Choroid plexus epithelial cell (primary cell): ENCODE measurements at regions not wholly inside any gene's neighbourhood (a gene's known extent, or its start where the extent isn't known, plus 50 kb on each side); places are given as distances from the start of the nearest gene placed in this dataset.

Source experiments
- DNase-seq: peaks from one replicate; pipeline ENCODE4 v3.0.0-alpha.2; 2010; ENCODE audit warnings: low read depth
- H3K4me3 ChIP-seq: 2 replicates; pipeline ENCODE4 v1.5.1; 2011; ENCODE audit warnings: low read depth, mild to moderate bottlenecking, control low read depth, low read length, moderate library complexity
- TF ChIP-seq, protein P1 (sequence below): conservative IDR thresholded peaks from 2 replicates; pipeline ENCODE4 v1.5.1; 2011; ENCODE audit warnings: low read depth, mild to moderate bottlenecking, control low read depth, inconsistent platforms, low read length, moderate library complexity

DNA sequence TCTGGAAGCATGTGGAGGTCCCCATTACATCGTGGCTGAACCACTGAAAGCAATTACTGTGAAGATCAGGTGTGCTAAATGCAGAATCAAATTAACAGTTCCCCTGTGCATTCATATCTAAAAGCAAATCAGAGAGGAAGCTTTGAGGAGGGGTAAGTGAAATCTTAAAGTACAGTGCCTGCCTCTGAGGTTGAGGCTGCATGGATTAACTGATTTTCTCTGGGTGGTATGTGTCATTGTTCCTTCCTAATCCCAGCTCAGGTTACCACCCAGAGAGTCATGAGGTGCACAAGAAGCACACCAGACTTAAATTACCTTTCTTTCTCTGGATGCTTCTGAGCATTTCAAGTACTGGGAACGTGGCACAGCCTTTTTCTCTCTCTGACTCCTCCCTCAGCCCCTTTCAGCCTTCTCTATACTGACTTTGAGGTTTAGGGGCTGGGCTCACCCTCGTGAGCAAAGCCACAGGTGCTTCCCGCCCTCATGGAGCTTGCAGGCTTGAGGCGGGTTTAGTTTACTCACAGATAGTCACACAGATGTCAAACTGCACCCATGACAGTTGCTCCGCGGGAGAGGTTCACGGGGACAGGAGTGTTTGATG, 237.6 kb upstream of the CRY1 start:
- TF ChIP-seq, protein P1, sequence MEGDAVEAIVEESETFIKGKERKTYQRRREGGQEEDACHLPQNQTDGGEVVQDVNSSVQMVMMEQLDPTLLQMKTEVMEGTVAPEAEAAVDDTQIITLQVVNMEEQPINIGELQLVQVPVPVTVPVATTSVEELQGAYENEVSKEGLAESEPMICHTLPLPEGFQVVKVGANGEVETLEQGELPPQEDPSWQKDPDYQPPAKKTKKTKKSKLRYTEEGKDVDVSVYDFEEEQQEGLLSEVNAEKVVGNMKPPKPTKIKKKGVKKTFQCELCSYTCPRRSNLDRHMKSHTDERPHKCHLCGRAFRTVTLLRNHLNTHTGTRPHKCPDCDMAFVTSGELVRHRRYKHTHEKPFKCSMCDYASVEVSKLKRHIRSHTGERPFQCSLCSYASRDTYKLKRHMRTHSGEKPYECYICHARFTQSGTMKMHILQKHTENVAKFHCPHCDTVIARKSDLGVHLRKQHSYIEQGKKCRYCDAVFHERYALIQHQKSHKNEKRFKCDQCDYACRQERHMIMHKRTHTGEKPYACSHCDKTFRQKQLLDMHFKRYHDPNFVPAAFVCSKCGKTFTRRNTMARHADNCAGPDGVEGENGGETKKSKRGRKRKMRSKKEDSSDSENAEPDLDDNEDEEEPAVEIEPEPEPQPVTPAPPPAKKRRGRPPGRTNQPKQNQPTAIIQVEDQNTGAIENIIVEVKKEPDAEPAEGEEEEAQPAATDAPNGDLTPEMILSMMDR: no peak
- no peak for DNase-seq

DNA sequence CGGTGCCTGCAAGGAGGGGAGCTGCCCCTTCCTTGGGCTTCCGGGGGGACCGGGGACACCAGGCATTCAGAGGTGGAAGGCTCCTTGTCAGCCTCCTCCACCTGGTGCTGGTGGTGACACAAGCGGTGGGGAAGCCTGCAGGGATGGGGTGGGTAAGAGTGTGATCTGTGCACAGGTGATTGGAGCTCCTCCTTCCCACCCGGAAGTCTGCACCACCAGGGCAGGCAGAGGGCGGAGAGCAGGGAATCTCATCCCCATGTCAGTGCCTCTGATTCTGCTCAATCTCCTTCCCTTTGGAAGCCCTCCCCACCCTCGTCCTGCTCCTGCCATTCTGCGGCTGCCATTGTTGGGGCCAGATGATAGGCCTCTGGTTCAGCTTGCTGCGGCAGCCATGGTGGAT, 238.1 kb upstream of the CRY1 start:
- no peak overlapping the region for H3K4me3 ChIP-seq
- TF ChIP-seq, protein P1: no peak
- no peak for DNase-seq

More for the DNA sequence above, 237.6 kb upstream of the CRY1 start:
- H3K4me3 ChIP-seq: no peak overlapping the region

DNA sequence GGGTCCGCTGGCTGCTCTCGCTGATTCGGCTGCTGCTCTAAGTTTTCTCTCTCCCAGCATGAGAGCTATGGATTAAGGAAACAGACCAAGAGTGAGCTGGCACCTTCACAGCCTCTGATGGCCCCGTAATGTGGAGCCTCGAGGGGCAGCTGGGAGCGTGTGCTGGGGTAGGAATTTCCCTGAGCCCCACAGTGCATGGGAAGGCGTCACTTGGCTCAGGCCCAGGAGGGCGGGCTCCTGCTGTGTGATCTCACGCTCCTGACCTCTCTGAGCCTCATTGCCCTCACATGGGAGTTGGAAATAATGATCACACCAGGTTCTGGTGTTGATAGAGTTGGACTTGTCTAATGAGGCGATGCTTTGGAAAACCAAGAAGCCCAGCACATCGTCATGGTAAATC, 238.6 kb upstream of the CRY1 start:
- H3K4me3 ChIP-seq: no peak overlapping the region
- TF ChIP-seq, protein P1: no peak
- DNase-seq: no peak

DNA sequence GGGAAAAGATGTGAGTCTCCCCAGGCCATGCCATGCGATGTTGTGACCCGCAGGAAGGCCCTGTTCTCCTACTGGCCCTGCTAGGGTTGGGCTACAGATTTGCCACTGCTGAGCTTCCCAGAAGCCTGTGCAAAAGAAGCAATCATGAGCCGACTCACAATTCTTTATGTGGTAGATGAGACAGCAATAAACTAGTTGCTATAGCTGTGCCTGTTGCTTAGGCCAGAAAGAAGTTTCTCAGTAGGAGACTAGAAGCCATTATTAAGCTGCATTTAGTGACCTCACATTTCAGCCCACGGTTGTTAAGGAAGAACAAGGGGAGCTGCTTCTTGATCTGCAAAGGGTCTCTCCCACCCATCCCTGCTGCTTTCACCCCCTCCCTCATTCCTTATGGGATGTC, 239.4 kb upstream of the CRY1 start:
- TF ChIP-seq, protein P1: no peak
- no peak for DNase-seq
- H3K4me3 ChIP-seq: no peak overlapping the region

DNA sequence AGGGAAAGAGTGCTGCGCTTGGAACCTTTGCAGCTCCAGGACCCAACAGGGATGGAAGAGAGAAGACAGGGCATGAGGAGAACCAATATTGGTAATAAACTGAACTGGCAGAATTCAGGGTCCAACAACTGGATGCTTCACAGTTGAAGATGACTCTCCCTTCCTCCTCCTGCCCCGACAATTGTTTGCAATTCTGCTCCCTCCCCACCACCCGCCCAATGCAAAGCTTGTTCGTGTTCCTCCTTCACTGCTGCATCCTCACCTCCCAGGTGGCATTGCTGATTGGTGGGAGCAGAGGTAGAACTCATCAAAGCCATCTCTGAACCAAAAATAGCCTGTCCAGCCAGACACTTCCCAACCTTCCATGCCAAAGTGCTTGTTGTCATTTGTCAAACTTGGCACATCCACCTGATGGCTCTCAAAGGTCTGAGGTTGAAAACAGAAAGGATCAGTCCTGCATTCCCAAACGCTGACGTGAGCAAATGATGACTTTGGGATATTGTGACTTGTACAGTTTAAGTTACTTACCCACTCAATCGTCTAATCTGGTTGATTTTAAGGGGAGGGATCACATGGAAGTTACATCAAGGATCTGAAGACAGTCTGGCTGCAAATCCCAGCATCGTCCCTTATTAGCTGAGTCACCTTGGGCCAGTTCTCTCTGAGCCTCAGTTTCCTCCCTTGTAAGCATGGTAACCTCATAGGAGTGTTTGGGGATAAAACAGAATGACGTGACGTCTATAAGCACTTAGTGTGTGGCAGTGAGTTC, 242.6 kb upstream of the CRY1 start:
- H3K4me3 ChIP-seq: no peak overlapping the region
- TF ChIP-seq, protein P1: no peak
- no peak for DNase-seq

DNA sequence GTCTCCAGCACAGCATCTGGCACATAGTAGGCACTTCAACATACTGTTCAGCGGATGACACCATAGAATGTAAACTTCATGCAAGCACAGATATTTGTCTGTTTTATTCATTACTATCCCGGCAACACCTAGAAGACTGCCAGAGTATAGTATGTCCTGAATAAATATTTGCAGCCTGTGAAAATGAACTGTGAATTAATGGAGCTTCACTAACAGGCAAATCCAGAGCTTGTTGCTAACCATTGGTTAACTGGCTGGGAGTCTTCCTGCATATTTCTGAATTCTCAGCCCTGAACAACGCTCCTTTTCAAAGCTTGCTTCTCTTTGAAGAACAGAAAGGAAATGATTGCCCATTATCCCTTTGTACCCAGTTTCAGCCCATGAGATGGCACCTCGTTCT, 243.3 kb upstream of the CRY1 start:
- DNase-seq: no peak
- TF ChIP-seq, protein P1: no peak

More for the DNA sequence above, 243.3 kb upstream of the CRY1 start:
- no peak overlapping the region for H3K4me3 ChIP-seq
